ENCODE measurements at regions not wholly inside any gene's neighbourhood (a gene's known extent, or its start where the extent isn't known, plus 50 kb on each side); places are given as distances from the start of the nearest gene placed in this dataset.
"Not testable (repeated sequence)": the region's sequence is repeated elsewhere in the genome, so short reads cannot be mapped to it uniquely, and the experiment has no call there.

GRCh38 chr12:5102806-5103205, 59.1 kb downstream of the KCNA5 start:
- H3K9me3 Mint-ChIP-seq: peaks cover 0 to 6% (median 0%) of the 10 kb centered on the region in 3 donors
- H3K36me3 Mint-ChIP-seq: no peaks in the 10 kb centered on the region
- Histone ChIP-seq H3K27me3 (replicated peaks in 1 of 2; ENCODE audit: control insufficient read depth in 2 of 2, extremely low read depth in 1 of 2, insufficient read depth in 2 of 2, low read length in 1 of 2) (peaks cover 0 to 3% of the 10 kb centered on the region in 2 experiments), H3K4me3 (ENCODE audit: control insufficient read depth in 1 of 2, extremely low read depth in 1 of 2, low read length in 1 of 2) (no peak overlapping the region), H3K9me3 (no peaks in the 10 kb centered on the region), H3K36me3 (ENCODE audit: control insufficient read depth in 2 of 2, extremely low read depth in 1 of 2, insufficient read depth in 1 of 2, low read length in 1 of 2) (no peaks in the 10 kb centered on the region), H3K4me1 (ENCODE audit: control insufficient read depth in 1 of 2, extremely low read depth in 1 of 2, insufficient read depth in 2 of 2, low read length in 2 of 2) (no peaks in the 10 kb centered on the region), H3K27ac (ENCODE audit: low read length) (no peak overlapping the region)
- ChIA-PET POLR2A (no interaction called here), CTCF (no interaction called here)
- DNase-seq (no peak), ATAC-seq (replicated peaks in 1 of 4) (no peak)
- peaks cover 7 to 24% of the 10 kb centered on the region in 2 donors for H3K27me3 Mint-ChIP-seq
- no peak overlapping the region for H3K4me3 Mint-ChIP-seq
- WGBS (ENCODE audit: insufficient coverage): no CpG with 5 or more reads among the region's 1 CpG
- no peaks in the 10 kb centered on the region for H3K4me1 Mint-ChIP-seq
- H3K27ac Mint-ChIP-seq: no peak overlapping the region

- Mint-ChIP-seq H3K4me3 (no peak overlapping the region), H3K9me3 (peaks cover 0 to 6% (median 0%) of the 10 kb centered on the region in 3 donors), H3K27me3 (peaks cover 18 to 28% of the 10 kb centered on the region in 2 donors), H3K36me3 (no peaks in the 10 kb centered on the region), H3K27ac (no peak overlapping the region), H3K4me1 (no peaks in the 10 kb centered on the region)
- POLR2A ChIA-PET: no interaction called here
- WGBS (ENCODE audit: insufficient coverage): no CpG with 5 or more reads among the region's 1 CpG
- Histone ChIP-seq H3K27ac (ENCODE audit: low read length) (no peak overlapping the region), H3K4me3 (ENCODE audit: control insufficient read depth in 1 of 2, extremely low read depth in 1 of 2, low read length in 1 of 2) (no peak overlapping the region), H3K36me3 (ENCODE audit: control insufficient read depth in 2 of 2, extremely low read depth in 1 of 2, insufficient read depth in 1 of 2, low read length in 1 of 2) (no peaks in the 10 kb centered on the region), H3K4me1 (ENCODE audit: control insufficient read depth in 1 of 2, extremely low read depth in 1 of 2, insufficient read depth in 2 of 2, low read length in 2 of 2) (no peaks in the 10 kb centered on the region), H3K27me3 (replicated peaks in 1 of 2; ENCODE audit: control insufficient read depth in 2 of 2, extremely low read depth in 1 of 2, insufficient read depth in 2 of 2, low read length in 1 of 2) (peaks cover 0 to 2% of the 10 kb centered on the region in 2 experiments), H3K9me3 (no peaks in the 10 kb centered on the region)
- DNase-seq (no peak), ATAC-seq (replicated peaks in 1 of 4) (no peak)
- CTCF ChIA-PET: no interaction called here
Measured at GRCh38 chr12:5110345-5110744, 66.7 kb downstream of the KCNA5 start.

GRCh38 chr12:5114436-5114835, 70.8 kb downstream of the KCNA5 start:
- WGBS (ENCODE audit: insufficient coverage): 18% methylated on average over 4 of the region's 7 CpGs
- Histone ChIP-seq H3K4me1 (ENCODE audit: control insufficient read depth in 1 of 2, extremely low read depth in 1 of 2, insufficient read depth in 2 of 2, low read length in 2 of 2) (no peaks in the 10 kb centered on the region), H3K4me3 (ENCODE audit: control insufficient read depth in 1 of 2, extremely low read depth in 1 of 2, low read length in 1 of 2) (no peak overlapping the region), H3K9me3 (no peaks in the 10 kb centered on the region), H3K36me3 (ENCODE audit: control insufficient read depth in 2 of 2, extremely low read depth in 1 of 2, insufficient read depth in 1 of 2, low read length in 1 of 2) (no peaks in the 10 kb centered on the region), H3K27me3 (replicated peaks in 1 of 2; ENCODE audit: control insufficient read depth in 2 of 2, extremely low read depth in 1 of 2, insufficient read depth in 2 of 2, low read length in 1 of 2) (peaks cover 0 to 2% of the 10 kb centered on the region in 2 experiments), H3K27ac (ENCODE audit: low read length) (no peak overlapping the region)
- ATAC-seq (replicated peaks in 1 of 4): no peak
- DNase-seq: no peak
- Mint-ChIP-seq H3K4me3 (no peak overlapping the region), H3K9me3 (no peaks in the 10 kb centered on the region), H3K27ac (no peak overlapping the region), H3K27me3 (peaks cover 8 to 9% of the 10 kb centered on the region in 2 donors), H3K36me3 (no peaks in the 10 kb centered on the region), H3K4me1 (no peaks in the 10 kb centered on the region)
- ChIA-PET POLR2A (no interaction called here), CTCF (no interaction called here)

- H3K27ac ChIP-seq (ENCODE audit: low read length); H3K4me3 ChIP-seq (ENCODE audit: control insufficient read depth in 1 of 2, extremely low read depth in 1 of 2, low read length in 1 of 2); CTCF ChIA-PET; H3K27me3 Mint-ChIP-seq; H3K36me3 ChIP-seq (ENCODE audit: control insufficient read depth in 2 of 2, extremely low read depth in 1 of 2, insufficient read depth in 1 of 2, low read length in 1 of 2); H3K27me3 ChIP-seq (replicated peaks in 1 of 2; ENCODE audit: control insufficient read depth in 2 of 2, extremely low read depth in 1 of 2, insufficient read depth in 2 of 2, low read length in 1 of 2); H3K36me3 Mint-ChIP-seq; H3K27ac Mint-ChIP-seq; ATAC-seq (replicated peaks in 1 of 4); H3K9me3 Mint-ChIP-seq; H3K4me1 Mint-ChIP-seq; POLR2A ChIA-PET; H3K9me3 ChIP-seq; H3K4me3 Mint-ChIP-seq; H3K4me1 ChIP-seq (ENCODE audit: control insufficient read depth in 1 of 2, extremely low read depth in 1 of 2, insufficient read depth in 2 of 2, low read length in 2 of 2): not testable (repeated sequence)
- no CpG with 5 or more reads among the region's 20 CpGs for WGBS (ENCODE audit: insufficient coverage)
- peak in 1 of 35 experiments; percentile 33 for DNase-seq
Measured at GRCh38 chr12:5121784-5122183, 78.1 kb downstream of the KCNA5 start.

GRCh38 chr12:5122256-5122831, 78.7 kb downstream of the KCNA5 start:
- H3K4me1 ChIP-seq (ENCODE audit: control insufficient read depth in 1 of 2, extremely low read depth in 1 of 2, insufficient read depth in 2 of 2, low read length in 2 of 2); POLR2A ChIA-PET; H3K36me3 ChIP-seq (ENCODE audit: control insufficient read depth in 2 of 2, extremely low read depth in 1 of 2, insufficient read depth in 1 of 2, low read length in 1 of 2); H3K4me1 Mint-ChIP-seq; H3K27ac Mint-ChIP-seq; H3K27me3 ChIP-seq (replicated peaks in 1 of 2; ENCODE audit: control insufficient read depth in 2 of 2, extremely low read depth in 1 of 2, insufficient read depth in 2 of 2, low read length in 1 of 2); H3K27ac ChIP-seq (ENCODE audit: low read length); DNase-seq; CTCF ChIA-PET; H3K27me3 Mint-ChIP-seq; H3K9me3 ChIP-seq; ATAC-seq (replicated peaks in 1 of 4); H3K4me3 ChIP-seq (ENCODE audit: control insufficient read depth in 1 of 2, extremely low read depth in 1 of 2, low read length in 1 of 2); H3K36me3 Mint-ChIP-seq; H3K9me3 Mint-ChIP-seq; H3K4me3 Mint-ChIP-seq: not testable (repeated sequence)
- WGBS (ENCODE audit: insufficient coverage): no CpG with 5 or more reads among the region's 14 CpGs

GRCh38 chr12:5123921-5124320, 80.2 kb downstream of the KCNA5 start:
- H3K27me3 ChIP-seq (replicated peaks in 1 of 2; ENCODE audit: control insufficient read depth in 2 of 2, extremely low read depth in 1 of 2, insufficient read depth in 2 of 2, low read length in 1 of 2): no peaks in the 10 kb centered on the region
- DNase-seq (no peak), ATAC-seq (replicated peaks in 1 of 4) (no peak)
- H3K4me3 Mint-ChIP-seq: no peak overlapping the region
- no peaks in the 10 kb centered on the region for H3K36me3 Mint-ChIP-seq
- no peaks in the 10 kb centered on the region for H3K9me3 ChIP-seq
- ChIA-PET POLR2A (no interaction called here), CTCF (no interaction called here)
- H3K4me1 ChIP-seq (ENCODE audit: control insufficient read depth in 1 of 2, extremely low read depth in 1 of 2, insufficient read depth in 2 of 2, low read length in 2 of 2): no peaks in the 10 kb centered on the region
- H3K36me3 ChIP-seq (ENCODE audit: control insufficient read depth in 2 of 2, extremely low read depth in 1 of 2, insufficient read depth in 1 of 2, low read length in 1 of 2): no peaks in the 10 kb centered on the region
- H3K27ac Mint-ChIP-seq: no peak overlapping the region
- H3K4me3 ChIP-seq (ENCODE audit: control insufficient read depth in 1 of 2, extremely low read depth in 1 of 2, low read length in 1 of 2): no peak overlapping the region
- H3K9me3 Mint-ChIP-seq: no peaks in the 10 kb centered on the region
- H3K4me1 Mint-ChIP-seq: no peaks in the 10 kb centered on the region
- WGBS (ENCODE audit: insufficient coverage): 93% methylated on average over 2 of the region's 2 CpGs
- H3K27me3 Mint-ChIP-seq: peaks cover 4 to 9% of the 10 kb centered on the region in 2 donors
- no peak overlapping the region for H3K27ac ChIP-seq (ENCODE audit: low read length)

GRCh38 chr12:5124401-5124800, 80.7 kb downstream of the KCNA5 start:
- Histone ChIP-seq H3K27ac (ENCODE audit: low read length) (no peak overlapping the region), H3K4me1 (ENCODE audit: control insufficient read depth in 1 of 2, extremely low read depth in 1 of 2, insufficient read depth in 2 of 2, low read length in 2 of 2) (no peaks in the 10 kb centered on the region), H3K36me3 (ENCODE audit: control insufficient read depth in 2 of 2, extremely low read depth in 1 of 2, insufficient read depth in 1 of 2, low read length in 1 of 2) (no peaks in the 10 kb centered on the region), H3K4me3 (ENCODE audit: control insufficient read depth in 1 of 2, extremely low read depth in 1 of 2, low read length in 1 of 2) (no peak overlapping the region), H3K9me3 (no peaks in the 10 kb centered on the region), H3K27me3 (replicated peaks in 1 of 2; ENCODE audit: control insufficient read depth in 2 of 2, extremely low read depth in 1 of 2, insufficient read depth in 2 of 2, low read length in 1 of 2) (no peaks in the 10 kb centered on the region)
- H3K9me3 Mint-ChIP-seq: no peaks in the 10 kb centered on the region
- no peak for DNase-seq
- ChIA-PET CTCF (no interaction called here), POLR2A (no interaction called here)
- no peaks in the 10 kb centered on the region for H3K36me3 Mint-ChIP-seq
- H3K27ac Mint-ChIP-seq: no peak overlapping the region
- H3K27me3 Mint-ChIP-seq: peaks cover 4 to 14% of the 10 kb centered on the region in 2 donors
- H3K4me1 Mint-ChIP-seq: no peaks in the 10 kb centered on the region
- no peak for ATAC-seq (replicated peaks in 1 of 4)
- H3K4me3 Mint-ChIP-seq: no peak overlapping the region
